DOHH2 (cell line): ENCODE measurements at regions not wholly inside any gene's neighbourhood (a gene's known extent, or its start where the extent isn't known, plus 50 kb on each side); places are given as distances from the start of the nearest gene placed in this dataset.

Experiments
- H3F3A ChIP-seq: fragments of 200-600 bp; sonication (generic), shearing (Covaris generic); 2 replicates; pipeline ENCODE4 v1.6.0; 2016; ENCODE audit warnings: antibody characterized with exemption, mild to moderate bottlenecking; ENCODE audit not compliant: control insufficient read depth, insufficient read depth
- H3K27ac ChIP-seq: fragments of 200-600 bp; sonication (generic); 2 replicates; pipeline ENCODE4 v1.5.1; 2014; ENCODE audit warnings: low read depth, mild to moderate bottlenecking, low read length, moderate library complexity
- H3K27me3 ChIP-seq: fragments of 200-600 bp; sonication (generic); 2 replicates; pipeline ENCODE4 v1.6.1; 2014; ENCODE audit warnings: mild to moderate bottlenecking, low read length, mixed read lengths; ENCODE audit not compliant: control insufficient read depth
- H3K36me3 ChIP-seq: fragments of 200-600 bp; sonication (generic); 2 replicates; pipeline ENCODE4 v1.6.1; 2014; ENCODE audit warnings: mild to moderate bottlenecking, low read length, moderate library complexity, mixed read lengths; ENCODE audit not compliant: control insufficient read depth
- H3K4me1 ChIP-seq: fragments of 200-600 bp; sonication (generic); 2 replicates; pipeline ENCODE4 v1.6.1; 2014; ENCODE audit warnings: mild to moderate bottlenecking, low read length, mixed read lengths; ENCODE audit not compliant: control insufficient read depth
- H3K4me2 ChIP-seq: fragments of 200-600 bp; sonication (generic); 2 replicates; pipeline ENCODE4 v1.6.0; 2014; ENCODE audit warnings: mild to moderate bottlenecking, low read length, moderate library complexity
- H3K4me3 ChIP-seq: fragments of 200-600 bp; sonication (generic); 2 replicates; pipeline ENCODE4 v1.5.1; 2014; ENCODE audit warnings: mild to moderate bottlenecking, low read length, mixed read lengths
- H3K79me2 ChIP-seq: fragments of 200-600 bp; sonication (generic); 2 replicates; pipeline ENCODE4 v1.6.1; 2014; ENCODE audit warnings: mild to moderate bottlenecking, low read length, mixed read lengths; ENCODE audit not compliant: control insufficient read depth
- H3K9me2 ChIP-seq: fragments of 200-600 bp; sonication (generic); replicated peaks from 2 replicates; pipeline ENCODE4 v1.6.1; 2014; ENCODE audit warnings: mild to moderate bottlenecking, low read length, mixed read lengths; ENCODE audit not compliant: control insufficient read depth
- H3K9me3 ChIP-seq: fragments of 200-600 bp; sonication (generic); 2 replicates; pipeline ENCODE4 v1.6.1; 2014; ENCODE audit warnings: antibody characterized with exemption, low read length, mixed read lengths; ENCODE audit not compliant: control insufficient read depth, insufficient read depth
- H4K20me1 ChIP-seq: fragments of 200-600 bp; sonication (generic); 2 replicates; pipeline ENCODE4 v1.6.0; 2014; ENCODE audit warnings: low read depth, mild to moderate bottlenecking, antibody characterized with exemption, low read length, moderate library complexity; ENCODE audit not compliant: control insufficient read depth, insufficient read depth
- CTCF ChIP-seq: fragments of 200-600 bp; sonication (generic); IDR thresholded peaks from one replicate; pipeline ENCODE4 v1.5.1; 2014; ENCODE audit warnings: antibody characterized with exemption, mild to moderate bottlenecking, low read depth, low read length; ENCODE audit not compliant: poor library complexity, severe bottlenecking
- EZH2phosphoT487 ChIP-seq: fragments of 200-600 bp; sonication (generic); IDR thresholded peaks from 2 replicates; pipeline ENCODE4 v1.6.1; 2017; ENCODE audit warnings: borderline replicate concordance, mild to moderate bottlenecking, antibody characterized with exemption, low read length, moderate library complexity, mixed read lengths

DNA sequence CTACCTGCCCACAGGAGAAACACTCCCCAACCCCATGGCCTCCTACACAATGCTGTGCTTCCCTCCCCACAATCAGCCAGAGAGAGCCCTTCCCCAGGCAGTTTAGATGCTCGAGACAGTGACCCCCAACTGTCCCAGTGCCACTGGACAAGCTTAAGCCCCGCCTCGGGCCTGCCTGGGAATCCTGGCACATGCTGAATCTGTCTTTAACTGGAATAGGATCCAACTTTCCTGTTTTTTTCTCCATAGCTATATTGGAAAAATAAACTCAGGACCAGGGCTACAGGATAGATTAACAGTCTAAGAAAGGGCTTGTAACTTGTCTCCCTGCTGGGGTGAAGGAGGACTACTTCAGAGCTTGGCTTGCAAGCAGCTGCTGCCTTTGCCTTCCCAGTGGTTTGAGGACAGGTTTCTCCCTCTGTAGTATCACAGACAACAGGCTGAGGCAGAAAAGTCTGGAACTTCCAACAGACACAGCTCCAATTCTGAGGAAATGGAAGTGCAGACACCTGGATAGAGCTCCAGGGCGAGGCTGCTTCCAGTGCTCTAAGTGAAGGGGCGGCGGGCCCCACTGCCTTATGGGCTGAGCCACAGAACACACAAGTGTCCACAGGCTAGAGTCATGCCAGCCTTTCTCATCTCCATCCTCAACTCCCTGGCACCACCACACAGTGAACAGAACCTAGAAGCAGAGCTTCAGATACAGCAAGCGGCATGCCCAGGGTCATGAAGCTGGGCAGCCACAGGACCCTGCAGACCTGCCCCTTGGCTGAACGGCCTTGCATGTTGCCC is 228.3 kb downstream of the TUBA3C start:
- Histone ChIP-seq H3K27me3 (no peaks in the 10 kb centered on the region), H3K27ac (no peak overlapping the region), H3K79me2 (no peaks in the 10 kb centered on the region), H4K20me1 (no peaks in the 10 kb centered on the region), H3K4me2 (no peak overlapping the region), H3K9me3 (peaks cover 71% of the 10 kb centered on the region; the same call in 1 of the 2 replicates), H3K4me3 (no peak overlapping the region), H3F3A (no peaks in the 10 kb centered on the region), H3K36me3 (no peaks in the 10 kb centered on the region), H3K4me1 (no peaks in the 10 kb centered on the region), H3K9me2 (no peaks in the 10 kb centered on the region)
- TF ChIP-seq CTCF: no peak
- TF ChIP-seq EZH2phosphoT487: no peak

GRCh38 chr13:18952225-18953016 is 229.2 kb downstream of the TUBA3C start:
- Histone ChIP-seq H3K27ac (no peak overlapping the region), H3K9me3 (peaks cover 73% of the 10 kb centered on the region; the same call in 1 of the 2 replicates), H3K4me3 (no peak overlapping the region), H4K20me1 (no peaks in the 10 kb centered on the region), H3K27me3 (no peaks in the 10 kb centered on the region), H3K4me1 (no peaks in the 10 kb centered on the region), H3K36me3 (no peaks in the 10 kb centered on the region), H3K79me2 (no peaks in the 10 kb centered on the region), H3K9me2 (no peaks in the 10 kb centered on the region), H3F3A (no peaks in the 10 kb centered on the region), H3K4me2 (no peak overlapping the region)
- TF ChIP-seq EZH2phosphoT487: no peak
- no peak for TF ChIP-seq CTCF

DNA sequence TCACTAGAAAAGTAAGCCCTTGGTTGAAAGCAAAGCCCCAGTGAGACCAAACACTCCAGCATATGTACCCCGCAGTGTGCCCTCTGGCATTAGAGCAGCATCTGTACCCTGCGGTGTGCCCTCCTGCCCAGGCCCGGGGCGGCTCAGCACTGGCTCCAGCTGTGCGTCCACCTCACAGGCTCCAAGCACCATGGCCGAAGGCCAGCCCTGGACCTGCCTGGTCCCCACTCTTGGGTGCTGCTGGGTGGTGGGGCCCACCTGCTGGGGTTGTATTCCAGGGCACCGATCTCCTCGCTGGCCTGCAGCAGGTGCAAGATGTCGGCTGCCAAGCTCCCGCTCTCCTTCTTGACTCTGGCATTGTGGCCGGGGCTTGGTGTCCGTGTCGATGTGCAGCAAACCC is 230.2 kb downstream of the TUBA3C start:
- TF ChIP-seq EZH2phosphoT487 (no peak), CTCF (no peak)
- Histone ChIP-seq H3K4me3 (no peak overlapping the region), H4K20me1 (no peaks in the 10 kb centered on the region), H3F3A (no peaks in the 10 kb centered on the region), H3K4me1 (no peaks in the 10 kb centered on the region), H3K79me2 (no peaks in the 10 kb centered on the region), H3K9me3 (peaks cover 64% of the 10 kb centered on the region; the same call in 1 of the 2 replicates), H3K27me3 (no peaks in the 10 kb centered on the region), H3K27ac (no peak overlapping the region), H3K4me2 (no peak overlapping the region), H3K36me3 (no peaks in the 10 kb centered on the region), H3K9me2 (no peaks in the 10 kb centered on the region)
